Ovary (tissue), 7 donors: ENCODE measurements at regions not wholly inside any gene's neighbourhood (a gene's known extent, or its start where the extent isn't known, plus 50 kb on each side); places are given as distances from the start of the nearest gene placed in this dataset.
"Not testable (repeated sequence)": the region's sequence is repeated elsewhere in the genome, so short reads cannot be mapped to it uniquely, and the experiment has no call there.

ENCODE experiments used
- DNase-seq, 5 donors: peaks; one replicate each; pipeline ENCODE4 v3.0.0-alpha.2; 2019 to 2020
- H3K27ac ChIP-seq, 2 donors: fragments of 200-600 bp; one replicate each; pipeline versions ENCODE4 v1.5.1 to v1.8.0; 2019 to 2022
- H3K27me3 ChIP-seq: fragments of 200-600 bp; one replicate; pipeline ENCODE4 v1.8.0; 2022
- H3K36me3 ChIP-seq: fragments of 200-600 bp; sonication (generic); one replicate; pipeline ENCODE4 v1.5.1; 2019
- H3K4me1 ChIP-seq: one replicate; pipeline ENCODE4 v1.8.1; 2013; ENCODE audit warnings: mild to moderate bottlenecking, moderate library complexity; ENCODE audit not compliant: insufficient read depth
- H3K4me3 ChIP-seq: fragments of 200-600 bp; sonication (generic); one replicate; pipeline ENCODE4 v1.5.1; 2017
- H3K9me3 ChIP-seq, 2 donors: fragments of 200-600 bp in 1 of 2; sonication (generic) in 1 of 2; one replicate each; pipeline versions ENCODE4 v1.5.1 to v1.8.1; 2013 to 2019; ENCODE audit warnings: mild to moderate bottlenecking in 1 of 2, moderate library complexity in 1 of 2
- EP300 ChIP-seq: sonication (generic); formaldehyde crosslinking; IDR thresholded peaks from one replicate; pipeline ENCODE4 v1.6.1; 2017; ENCODE audit warnings: antibody characterized with exemption
- POLR2A ChIP-seq: fragments of 450-650 bp; IDR thresholded peaks from one replicate; pipeline ENCODE4 v1.6.1; 2017; ENCODE audit warnings: antibody characterized with exemption, mild to moderate bottlenecking, moderate library complexity
- WGBS, 3 donors: extraction: QIAGEN DNeasy Blood & Tissue Kit in 1 of 3; methylation state at CpG; one replicate each; pipeline versions ENCODE4 v1.1.5 to v1.1.7; 2013 to 2017; 5-methylcytosine and 5-hydroxymethylcytosine counted together
- intact Hi-C, 4 donors: fragments of 100-400 bp; cut with DNase I; formaldehyde crosslinking; loops; one replicate each; pipeline versions ENCODE4 v1.11.0 to v1.15.1; 2022 to 2023
- TF ChIP-seq, protein P1 (sequence below), 3 donors: fragments of 450-650 bp in 2 of 3; fragments of 200-600 bp in 1 of 3; IDR thresholded peaks; one replicate each; pipeline versions ENCODE4 v1.5.1 to v1.8.0; 2016 to 2022; ENCODE audit warnings: antibody characterized with exemption in 3 of 3, mild to moderate bottlenecking in 1 of 3
- donor health status: DM: no; HTN: no; CAD: no; lungs with moderate emphysema.
- donor health status: DM: no; HTN: no; CAD: no.
- donor health status: Bipolar disorder and iron deficiency.
- donor health status: DM: no; HTN: no; CAD: no.
- donor health status: DM: yes; HTN: yes; CAD: no.

DNA sequence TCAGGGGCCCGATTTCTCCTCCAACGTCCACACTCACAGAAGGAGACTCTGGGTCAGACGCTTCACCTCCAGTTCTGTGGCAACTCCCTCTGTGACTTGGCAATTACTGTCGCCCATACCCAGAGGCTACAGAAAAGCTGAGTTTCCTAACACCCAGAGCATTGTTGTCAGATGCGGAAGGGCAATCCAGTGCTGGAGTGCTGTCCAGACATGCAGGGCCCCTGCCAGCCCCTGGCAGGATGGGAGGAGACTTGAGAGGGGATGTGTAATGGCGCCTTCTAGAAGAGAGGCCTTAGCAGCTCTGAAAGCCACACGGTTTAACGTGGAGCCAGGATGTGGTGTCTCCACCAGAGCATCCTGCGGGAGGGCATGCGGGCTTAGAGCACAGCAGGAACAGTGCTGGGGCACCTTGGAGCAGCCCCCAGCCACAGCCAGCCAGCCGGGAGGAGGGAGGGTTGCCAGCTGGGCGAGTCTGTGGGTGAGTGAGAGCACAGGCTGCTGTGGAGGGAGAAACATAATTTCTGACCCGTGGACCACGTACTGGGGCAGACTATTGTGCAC is 139.4 kb upstream of the IRX1 start:
- Histone ChIP-seq H3K4me1 (no peaks in the 10 kb centered on the region), H3K36me3 (no peaks in the 10 kb centered on the region), H3K27ac (no peak overlapping the region), H3K9me3 (no peaks in the 10 kb centered on the region), H3K4me3 (no peak overlapping the region), H3K27me3 (no peaks in the 10 kb centered on the region)
- TF ChIP-seq, protein P1, sequence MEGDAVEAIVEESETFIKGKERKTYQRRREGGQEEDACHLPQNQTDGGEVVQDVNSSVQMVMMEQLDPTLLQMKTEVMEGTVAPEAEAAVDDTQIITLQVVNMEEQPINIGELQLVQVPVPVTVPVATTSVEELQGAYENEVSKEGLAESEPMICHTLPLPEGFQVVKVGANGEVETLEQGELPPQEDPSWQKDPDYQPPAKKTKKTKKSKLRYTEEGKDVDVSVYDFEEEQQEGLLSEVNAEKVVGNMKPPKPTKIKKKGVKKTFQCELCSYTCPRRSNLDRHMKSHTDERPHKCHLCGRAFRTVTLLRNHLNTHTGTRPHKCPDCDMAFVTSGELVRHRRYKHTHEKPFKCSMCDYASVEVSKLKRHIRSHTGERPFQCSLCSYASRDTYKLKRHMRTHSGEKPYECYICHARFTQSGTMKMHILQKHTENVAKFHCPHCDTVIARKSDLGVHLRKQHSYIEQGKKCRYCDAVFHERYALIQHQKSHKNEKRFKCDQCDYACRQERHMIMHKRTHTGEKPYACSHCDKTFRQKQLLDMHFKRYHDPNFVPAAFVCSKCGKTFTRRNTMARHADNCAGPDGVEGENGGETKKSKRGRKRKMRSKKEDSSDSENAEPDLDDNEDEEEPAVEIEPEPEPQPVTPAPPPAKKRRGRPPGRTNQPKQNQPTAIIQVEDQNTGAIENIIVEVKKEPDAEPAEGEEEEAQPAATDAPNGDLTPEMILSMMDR (IDR thresholded peaks at IDR 0.05): no peak
- no peak for TF ChIP-seq POLR2A
- no peak for TF ChIP-seq EP300
- WGBS, 3 donors: 66 to 68% (median 68%) methylated on average over 12 to 14 of the region's 14 CpGs
- DNase-seq: no peak
- intact Hi-C loops: no loop called here

DNA sequence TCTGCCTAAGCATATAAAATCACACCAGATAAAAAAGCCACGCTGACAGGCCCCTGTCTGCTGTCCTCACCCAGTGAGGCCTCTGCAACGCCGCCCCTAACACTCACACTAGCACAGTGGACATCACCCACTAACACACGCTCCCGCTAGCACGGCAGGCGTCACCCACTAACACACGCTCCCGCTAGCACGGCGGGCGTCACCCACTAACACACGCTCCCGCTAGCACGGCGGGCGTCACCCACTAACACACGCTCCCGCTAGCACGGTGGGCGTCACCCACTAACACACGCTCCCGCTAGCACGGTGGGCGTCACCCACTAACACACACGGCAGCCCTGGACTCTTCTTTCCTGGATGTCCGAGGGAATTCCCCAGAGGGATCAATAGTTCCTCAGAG is 141.6 kb upstream of the IRX1 start:
- H3K9me3 ChIP-seq, H3K4me3 ChIP-seq, H3K27ac ChIP-seq, H3K36me3 ChIP-seq, intact Hi-C loops, H3K27me3 ChIP-seq, DNase-seq, H3K4me1 ChIP-seq: not testable (repeated sequence)
- WGBS, 3 donors: 92 to 94% (median 93%) methylated on average over 27 of the region's 27 CpGs

DNA sequence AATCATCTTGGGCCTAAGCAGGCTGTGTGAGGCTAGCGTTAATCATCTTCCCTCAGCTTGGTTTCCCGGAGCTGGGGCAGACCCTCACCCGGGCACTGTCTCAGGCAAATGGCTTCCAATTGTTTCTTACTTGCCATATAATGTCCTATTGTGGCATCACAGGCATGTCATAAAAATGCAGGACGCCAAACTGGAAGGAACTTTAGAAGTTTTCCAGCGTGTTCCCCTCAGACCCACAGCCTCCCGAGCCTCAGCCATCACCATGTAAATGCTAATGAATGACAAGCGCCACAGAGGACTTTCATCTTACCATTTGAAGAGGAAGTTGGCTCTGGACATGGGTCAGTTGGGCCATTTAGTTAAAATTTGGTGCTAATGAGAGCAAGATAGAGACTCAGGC is 143.0 kb upstream of the IRX1 start:
- Histone ChIP-seq H3K4me1 (no peaks in the 10 kb centered on the region), H3K27ac (no peak overlapping the region), H3K27me3 (no peaks in the 10 kb centered on the region), H3K36me3 (no peaks in the 10 kb centered on the region), H3K9me3 (no peaks in the 10 kb centered on the region), H3K4me3 (no peak overlapping the region)
- TF ChIP-seq, protein P1 (IDR thresholded peaks at IDR 0.05): no peak
- TF ChIP-seq POLR2A: no peak
- intact Hi-C loops: no loop called here
- no peak for DNase-seq
- WGBS, 3 donors: 81 to 94% (median 83%) methylated on average over 7 of the region's 7 CpGs

DNA sequence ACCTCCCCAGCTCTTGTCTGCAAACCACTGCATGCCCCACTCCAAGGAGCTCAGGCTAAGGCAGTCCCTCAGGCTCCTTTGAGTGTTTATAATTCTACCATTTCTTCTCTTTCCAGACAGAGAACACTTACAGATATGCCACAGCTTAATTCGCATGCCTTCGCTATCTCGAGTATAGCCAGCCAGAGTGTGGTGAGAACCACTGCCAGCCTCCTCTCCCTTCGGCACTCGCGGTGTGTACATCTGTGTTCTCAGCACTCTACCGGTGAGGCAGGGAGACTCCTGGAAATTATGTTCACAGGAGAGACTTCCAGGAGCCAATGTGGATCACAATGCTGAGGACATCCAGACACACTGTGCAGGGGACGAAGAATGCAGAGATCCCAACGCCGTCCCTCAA is 143.7 kb upstream of the IRX1 start:
- Histone ChIP-seq H3K4me3 (no peak overlapping the region), H3K27me3 (no peaks in the 10 kb centered on the region), H3K4me1 (no peaks in the 10 kb centered on the region), H3K27ac (no peak overlapping the region), H3K36me3 (no peaks in the 10 kb centered on the region), H3K9me3 (no peaks in the 10 kb centered on the region)
- 89 to 95% (median 93%) methylated on average over 10 of the region's 10 CpGs for WGBS, 3 donors
- no peak for DNase-seq
- intact Hi-C loops: no loop called here
- TF ChIP-seq POLR2A (no peak), EP300 (no peak)
- TF ChIP-seq, protein P1 (IDR thresholded peaks at IDR 0.05): no peak

DNA sequence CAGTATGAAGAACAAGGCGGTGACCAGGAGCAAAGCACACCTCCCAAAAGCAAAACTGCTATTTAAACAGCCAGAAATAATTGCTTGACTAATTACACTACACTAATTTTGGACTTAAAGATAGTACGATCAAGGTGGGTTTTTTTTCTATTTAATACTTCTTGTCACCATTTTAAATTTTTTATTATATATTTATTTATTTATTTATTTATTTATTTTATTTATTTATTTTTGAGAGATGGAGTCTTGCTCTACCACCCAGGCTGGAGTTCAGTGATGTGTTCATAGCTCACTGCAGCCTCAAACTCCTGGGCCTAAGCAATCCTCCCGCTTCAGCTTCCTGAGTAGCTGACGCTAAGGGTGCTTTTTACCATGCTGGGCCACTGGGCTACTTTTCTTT is 146.2 kb upstream of the IRX1 start:
- Histone ChIP-seq H3K27ac (no peak overlapping the region), H3K9me3 (no peaks in the 10 kb centered on the region), H3K4me1 (no peaks in the 10 kb centered on the region), H3K36me3 (no peaks in the 10 kb centered on the region), H3K4me3 (no peak overlapping the region), H3K27me3 (no peaks in the 10 kb centered on the region)
- 71 to 88% (median 82%) methylated on average over 4 of the region's 4 CpGs for WGBS, 3 donors
- intact Hi-C loops: no loop called here
- TF ChIP-seq EP300 (no peak), POLR2A (no peak)
- TF ChIP-seq, protein P1 (IDR thresholded peaks at IDR 0.05): no peak
- DNase-seq: no peak
